ENCODE measurements at regions not wholly inside any gene's neighbourhood (a gene's known extent, or its start where the extent isn't known, plus 50 kb on each side); places are given as distances from the start of the nearest gene placed in this dataset.

- no peaks in the 10 kb centered on the region for H3K4me1 ChIP-seq
- in situ Hi-C loops (cut with MboI; ENCODE audit: low sequenced_read_pairs in 4 of 4), result no loop called here
- H3K27me3 ChIP-seq, result no peaks in the 10 kb centered on the region
- no peak for TF ChIP-seq POLR2A (IDR thresholded peaks at IDR 0.05)
- no peak for TF ChIP-seq CTCF (IDR thresholded peaks at IDR 0.05 in 4 of 5, conservative IDR thresholded peaks at IDR 0.05 in 1 of 5)
- intact Hi-C loops (cut with DNase I; ENCODE audit: low total_unique reads), result no loop called here
- no peak overlapping the region for H3K4me3 ChIP-seq
- no peak for DNase-seq
- H3K9me3 ChIP-seq, result no peaks in the 10 kb centered on the region
- H3K36me3 ChIP-seq, result no peaks in the 10 kb centered on the region
- H3K27ac ChIP-seq, result no peak overlapping the region
- no peak for ATAC-seq
Observed at GRCh38 chr16:6047325-6047724, 949.7 kb upstream of the EEF2KMT start.

DNA sequence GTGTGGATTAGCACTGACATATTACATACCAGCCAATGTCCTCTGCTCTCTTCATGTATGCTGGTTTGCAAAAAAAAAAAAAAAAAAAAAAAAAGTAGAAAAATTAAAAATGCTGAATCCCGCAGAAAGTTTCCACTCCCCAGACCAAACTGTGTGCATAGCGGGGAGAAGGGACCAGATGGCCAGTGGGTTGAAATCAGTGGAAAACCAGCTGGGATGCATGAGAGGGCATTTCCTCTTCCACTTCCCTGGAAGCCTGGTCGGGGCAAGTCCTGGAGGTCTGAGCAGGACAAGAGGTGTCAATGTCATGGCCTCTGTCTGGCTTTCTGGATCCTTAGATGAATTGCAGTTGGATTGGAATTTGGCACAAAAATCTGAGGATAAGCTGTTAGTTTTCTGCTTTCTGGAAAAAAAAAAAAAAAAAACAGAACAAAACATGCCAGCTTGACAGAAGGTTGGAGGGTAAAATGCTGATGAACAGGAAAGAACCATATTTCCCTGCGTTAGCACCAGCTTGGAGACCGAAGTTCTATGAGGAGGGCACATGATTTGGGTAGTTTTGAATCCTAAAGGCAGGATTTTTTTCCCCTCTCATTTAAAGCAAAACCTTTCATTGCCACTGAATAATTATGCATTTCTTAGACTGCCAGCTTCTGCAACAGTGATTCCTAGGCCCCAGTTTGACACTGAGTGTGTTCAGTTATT is 941.5 kb upstream of the EEF2KMT start:
- no peak for DNase-seq
- H3K9me3 ChIP-seq, result no peaks in the 10 kb centered on the region
- TF ChIP-seq CTCF (IDR thresholded peaks at IDR 0.05 in 4 of 5, conservative IDR thresholded peaks at IDR 0.05 in 1 of 5), result no peak
- in situ Hi-C loops (cut with MboI; ENCODE audit: low sequenced_read_pairs in 4 of 4), result no loop called here
- intact Hi-C loops (cut with DNase I; ENCODE audit: low total_unique reads), result no loop called here
- H3K36me3 ChIP-seq, result no peaks in the 10 kb centered on the region
- ATAC-seq, result no peak
- no peak overlapping the region for H3K27ac ChIP-seq
- H3K27me3 ChIP-seq, result no peaks in the 10 kb centered on the region
- H3K4me3 ChIP-seq, result no peak overlapping the region
- no peaks in the 10 kb centered on the region for H3K4me1 ChIP-seq

DNA sequence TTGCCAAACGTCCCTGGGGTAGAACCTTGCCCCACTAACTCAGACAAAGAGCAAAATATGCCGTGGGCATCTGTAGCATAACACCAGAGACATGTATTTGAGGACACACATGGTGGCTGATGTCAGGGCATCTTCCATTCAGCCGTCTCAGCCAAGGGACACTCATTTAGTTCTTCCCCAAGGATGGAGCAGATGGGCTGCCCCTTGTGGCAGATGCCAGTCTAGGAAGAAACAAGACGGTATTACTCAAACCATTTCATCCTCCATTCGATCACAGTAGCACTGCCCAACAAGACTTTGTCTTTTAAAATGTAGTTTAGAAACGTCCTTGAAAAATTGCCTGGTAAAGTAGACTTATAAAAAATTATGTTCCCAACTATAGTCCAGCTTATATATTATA is 937.6 kb upstream of the EEF2KMT start:
- in situ Hi-C loops (cut with MboI; ENCODE audit: low sequenced_read_pairs in 4 of 4), result no loop called here
- no peak overlapping the region for H3K27ac ChIP-seq
- intact Hi-C loops (cut with DNase I; ENCODE audit: low total_unique reads), result no loop called here

GRCh38 chr16:6034511-6034910 is 936.9 kb upstream of the EEF2KMT start:
- H3K36me3 ChIP-seq, result no peaks in the 10 kb centered on the region
- in situ Hi-C loops (cut with MboI; ENCODE audit: low sequenced_read_pairs in 4 of 4), result no loop called here
- no peaks in the 10 kb centered on the region for H3K4me1 ChIP-seq
- no peak for DNase-seq
- H3K27me3 ChIP-seq, result no peaks in the 10 kb centered on the region
- no peak overlapping the region for H3K4me3 ChIP-seq
- no peak for TF ChIP-seq CTCF (IDR thresholded peaks at IDR 0.05 in 4 of 5, conservative IDR thresholded peaks at IDR 0.05 in 1 of 5)
- no peak overlapping the region for H3K27ac ChIP-seq
- intact Hi-C loops (cut with DNase I; ENCODE audit: low total_unique reads), result no loop called here
- ATAC-seq, result no peak
- H3K9me3 ChIP-seq, result no peaks in the 10 kb centered on the region

More for the DNA sequence above, 937.6 kb upstream of the EEF2KMT start:
- H3K4me3 ChIP-seq, result no peak overlapping the region
- TF ChIP-seq POLR2A (IDR thresholded peaks at IDR 0.05) (no peak), CTCF (IDR thresholded peaks at IDR 0.05 in 4 of 5, conservative IDR thresholded peaks at IDR 0.05 in 1 of 5) (no peak)
- no peaks in the 10 kb centered on the region for H3K4me1 ChIP-seq
- ATAC-seq, result no peak
- no peaks in the 10 kb centered on the region for H3K9me3 ChIP-seq
- no peaks in the 10 kb centered on the region for H3K36me3 ChIP-seq
- H3K27me3 ChIP-seq, result no peaks in the 10 kb centered on the region
- DNase-seq, result no peak

- ATAC-seq (no peak), DNase-seq (no peak)
- Histone ChIP-seq H3K27me3 (no peaks in the 10 kb centered on the region), H3K4me1 (no peaks in the 10 kb centered on the region), H3K9me3 (no peaks in the 10 kb centered on the region), H3K4me3 (no peak overlapping the region), H3K27ac (no peak overlapping the region), H3K36me3 (no peaks in the 10 kb centered on the region)
- intact Hi-C loops (cut with DNase I; ENCODE audit: low total_unique reads) (no loop called here), in situ Hi-C loops (cut with MboI; ENCODE audit: low sequenced_read_pairs in 4 of 4) (no loop called here)
- TF ChIP-seq CTCF (IDR thresholded peaks at IDR 0.05 in 4 of 5, conservative IDR thresholded peaks at IDR 0.05 in 1 of 5), result no peak
- TF ChIP-seq POLR2A (IDR thresholded peaks at IDR 0.05), result no peak
Observed at GRCh38 chr16:6032438-6032837, 934.8 kb upstream of the EEF2KMT start.
